ENCODE measurements at regions not wholly inside any gene's neighbourhood (a gene's known extent, or its start where the extent isn't known, plus 50 kb on each side); places are given as distances from the start of the nearest gene placed in this dataset.

- intact Hi-C loops (cut with DNase I; ENCODE audit: low total_unique reads) = no loop called here
- no peak overlapping the region for H3K27ac ChIP-seq
- no peaks in the 10 kb centered on the region for H3K4me1 ChIP-seq
- H3K4me3 ChIP-seq = no peak overlapping the region
- no peaks in the 10 kb centered on the region for H3K36me3 ChIP-seq
- H3K27me3 ChIP-seq = no peaks in the 10 kb centered on the region
- no peaks in the 10 kb centered on the region for H3K9me3 ChIP-seq
- in situ Hi-C loops (cut with MboI; ENCODE audit: low sequenced_read_pairs in 4 of 4) = no loop called here
- no peak for TF ChIP-seq CTCF (IDR thresholded peaks at IDR 0.05 in 4 of 5, conservative IDR thresholded peaks at IDR 0.05 in 1 of 5)
- TF ChIP-seq POLR2A (IDR thresholded peaks at IDR 0.05) = no peak
- DNase-seq = no peak
- ATAC-seq = no peak
Measured at GRCh38 chr4:127419431-127419830, 213.3 kb upstream of the INTU start.

GRCh38 chr4:127421437-127421836 lies 211.3 kb upstream of the INTU start:
- H3K27me3 ChIP-seq = no peaks in the 10 kb centered on the region
- no peak for TF ChIP-seq POLR2A (IDR thresholded peaks at IDR 0.05)
- TF ChIP-seq CTCF (IDR thresholded peaks at IDR 0.05 in 4 of 5, conservative IDR thresholded peaks at IDR 0.05 in 1 of 5) = no peak

GRCh38 chr4:127425202-127425845 lies 207.4 kb upstream of the INTU start:
- no peaks in the 10 kb centered on the region for H3K27me3 ChIP-seq
- H3K4me1 ChIP-seq = no peaks in the 10 kb centered on the region
- no peak overlapping the region for H3K4me3 ChIP-seq
- no peak for ATAC-seq
- no peaks in the 10 kb centered on the region for H3K9me3 ChIP-seq
- TF ChIP-seq POLR2A (IDR thresholded peaks at IDR 0.05) (no peak), CTCF (IDR thresholded peaks at IDR 0.05 in 4 of 5, conservative IDR thresholded peaks at IDR 0.05 in 1 of 5) (no peak)
- no peaks in the 10 kb centered on the region for H3K36me3 ChIP-seq
- no peak overlapping the region for H3K27ac ChIP-seq
- no peak for DNase-seq
- in situ Hi-C loops (cut with MboI; ENCODE audit: low sequenced_read_pairs in 4 of 4) = no loop called here
- intact Hi-C loops (cut with DNase I; ENCODE audit: low total_unique reads) = no loop called here

More at GRCh38 chr4:127421437-127421836, 211.3 kb upstream of the INTU start:
- no peaks in the 10 kb centered on the region for H3K9me3 ChIP-seq
- no peak overlapping the region for H3K4me3 ChIP-seq
- intact Hi-C loops (cut with DNase I; ENCODE audit: low total_unique reads) (no loop called here), in situ Hi-C loops (cut with MboI; ENCODE audit: low sequenced_read_pairs in 4 of 4) (no loop called here)
- H3K27ac ChIP-seq = no peak overlapping the region
- ATAC-seq (peak in 1 of 2 donors; percentile 39), DNase-seq (no peak)
- H3K36me3 ChIP-seq = no peaks in the 10 kb centered on the region
- H3K4me1 ChIP-seq = no peaks in the 10 kb centered on the region

- Histone ChIP-seq H3K27me3 (no peaks in the 10 kb centered on the region), H3K27ac (no peak overlapping the region), H3K4me3 (no peak overlapping the region), H3K9me3 (no peaks in the 10 kb centered on the region), H3K4me1 (no peaks in the 10 kb centered on the region), H3K36me3 (no peaks in the 10 kb centered on the region)
- in situ Hi-C loops (cut with MboI; ENCODE audit: low sequenced_read_pairs in 4 of 4) (no loop called here), intact Hi-C loops (cut with DNase I; ENCODE audit: low total_unique reads) (no loop called here)
- no peak for TF ChIP-seq CTCF (IDR thresholded peaks at IDR 0.05 in 4 of 5, conservative IDR thresholded peaks at IDR 0.05 in 1 of 5)
- TF ChIP-seq POLR2A (IDR thresholded peaks at IDR 0.05) = no peak
- DNase-seq = no peak
- ATAC-seq = no peak
Measured at GRCh38 chr4:127425851-127426250, 206.9 kb upstream of the INTU start.

GRCh38 chr4:127441571-127441970 lies 191.2 kb upstream of the INTU start:
- TF ChIP-seq POLR2A (IDR thresholded peaks at IDR 0.05) = no peak
- no peak for TF ChIP-seq CTCF (IDR thresholded peaks at IDR 0.05 in 4 of 5, conservative IDR thresholded peaks at IDR 0.05 in 1 of 5)
- Histone ChIP-seq H3K27ac (no peak overlapping the region), H3K4me1 (no peaks in the 10 kb centered on the region), H3K9me3 (no peaks in the 10 kb centered on the region), H3K27me3 (no peaks in the 10 kb centered on the region), H3K36me3 (no peaks in the 10 kb centered on the region), H3K4me3 (no peak overlapping the region)
- intact Hi-C loops (cut with DNase I; ENCODE audit: low total_unique reads) (no loop called here), in situ Hi-C loops (cut with MboI; ENCODE audit: low sequenced_read_pairs in 4 of 4) (no loop called here)
- ATAC-seq (no peak), DNase-seq (no peak)
